T-helper 1 cell treated with Interleukin-12 subunit alpha and Interleukin-12 subunit beta and Interleukin-4 antibody, amounts not matched to agents 30 μg/mL and 1 μg/mL, for 36 hours (primary cell): ENCODE measurements at regions not wholly inside any gene's neighbourhood (a gene's known extent, or its start where the extent isn't known, plus 50 kb on each side); places are given as distances from the start of the nearest gene placed in this dataset.

Experiments used
- H3K27ac Mint-ChIP-seq: one replicate; pipeline ENCODE4 v1.8.0; 2021; ENCODE audit warnings: mild to moderate bottlenecking, mixed read lengths
- H3K27me3 Mint-ChIP-seq: one replicate; pipeline ENCODE4 v1.8.0; 2021; ENCODE audit warnings: low read depth, mixed read lengths
- H3K36me3 Mint-ChIP-seq: one replicate; pipeline ENCODE4 v1.8.0; 2021; ENCODE audit warnings: low read depth, mixed read lengths
- H3K4me1 Mint-ChIP-seq: one replicate; pipeline ENCODE4 v1.8.0; 2021; ENCODE audit warnings: low read depth, mixed read lengths
- H3K4me3 Mint-ChIP-seq: one replicate; pipeline ENCODE4 v1.8.0; 2021; ENCODE audit warnings: mild to moderate bottlenecking, moderate library complexity, mixed read lengths
- H3K9me3 Mint-ChIP-seq: one replicate; pipeline ENCODE4 v1.8.0; 2021; ENCODE audit warnings: mixed read lengths

GRCh38 chr2:107278672-107279071 is 392.7 kb upstream of the ST6GAL2 start:
- Mint-ChIP-seq H3K4me3 (no peak overlapping the region), H3K27ac (no peak overlapping the region), H3K4me1 (no peaks in the 10 kb centered on the region), H3K36me3 (no peaks in the 10 kb centered on the region), H3K9me3 (no peaks in the 10 kb centered on the region), H3K27me3 (no peaks in the 10 kb centered on the region)

- Mint-ChIP-seq H3K4me1 (no peaks in the 10 kb centered on the region), H3K27ac (no peak overlapping the region), H3K4me3 (no peak overlapping the region), H3K36me3 (no peaks in the 10 kb centered on the region), H3K27me3 (no peaks in the 10 kb centered on the region), H3K9me3 (no peaks in the 10 kb centered on the region)
Observed at GRCh38 chr2:107281637-107282036, 395.7 kb upstream of the ST6GAL2 start.

- H3K27ac Mint-ChIP-seq, result no peak overlapping the region
- H3K4me1 Mint-ChIP-seq, result no peaks in the 10 kb centered on the region
- H3K9me3 Mint-ChIP-seq, result no peaks in the 10 kb centered on the region
- no peaks in the 10 kb centered on the region for H3K36me3 Mint-ChIP-seq
- H3K27me3 Mint-ChIP-seq, result no peaks in the 10 kb centered on the region
- H3K4me3 Mint-ChIP-seq, result no peak overlapping the region
Observed at GRCh38 chr2:107282135-107282534, 396.2 kb upstream of the ST6GAL2 start.

- H3K4me3 Mint-ChIP-seq, result no peak overlapping the region
- H3K27ac Mint-ChIP-seq, result no peak overlapping the region
- no peaks in the 10 kb centered on the region for H3K36me3 Mint-ChIP-seq
- no peaks in the 10 kb centered on the region for H3K27me3 Mint-ChIP-seq
- H3K9me3 Mint-ChIP-seq, result peaks cover 4% of the 10 kb centered on the region
- H3K4me1 Mint-ChIP-seq, result no peaks in the 10 kb centered on the region
Observed at GRCh38 chr2:107285621-107286299, 399.8 kb upstream of the ST6GAL2 start.

- Mint-ChIP-seq H3K27me3 (no peaks in the 10 kb centered on the region), H3K36me3 (no peaks in the 10 kb centered on the region), H3K4me3 (no peak overlapping the region), H3K9me3 (peaks cover 4% of the 10 kb centered on the region), H3K4me1 (no peaks in the 10 kb centered on the region), H3K27ac (no peak overlapping the region)
Observed at GRCh38 chr2:107290041-107290440, 404.1 kb upstream of the ST6GAL2 start.

- H3K9me3 Mint-ChIP-seq, result peaks cover 4% of the 10 kb centered on the region
- H3K4me3 Mint-ChIP-seq, result no peak overlapping the region
- H3K27me3 Mint-ChIP-seq, result no peaks in the 10 kb centered on the region
- no peaks in the 10 kb centered on the region for H3K4me1 Mint-ChIP-seq
- H3K36me3 Mint-ChIP-seq, result no peaks in the 10 kb centered on the region
- no peak overlapping the region for H3K27ac Mint-ChIP-seq
Observed at GRCh38 chr2:107303964-107304363, 418.0 kb upstream of the ST6GAL2 start.

GRCh38 chr2:107305966-107306365 is 420.0 kb upstream of the ST6GAL2 start:
- Mint-ChIP-seq H3K4me3 (no peak overlapping the region), H3K27me3 (no peaks in the 10 kb centered on the region), H3K9me3 (peaks cover 10% of the 10 kb centered on the region), H3K27ac (no peak overlapping the region), H3K36me3 (no peaks in the 10 kb centered on the region), H3K4me1 (no peaks in the 10 kb centered on the region)

GRCh38 chr2:107306881-107307280 is 420.9 kb upstream of the ST6GAL2 start:
- Mint-ChIP-seq H3K9me3 (peaks cover 10% of the 10 kb centered on the region), H3K4me1 (no peaks in the 10 kb centered on the region), H3K27me3 (no peaks in the 10 kb centered on the region), H3K27ac (no peak overlapping the region), H3K36me3 (no peaks in the 10 kb centered on the region), H3K4me3 (no peak overlapping the region)

GRCh38 chr2:107308835-107309234 is 422.9 kb upstream of the ST6GAL2 start:
- Mint-ChIP-seq H3K27ac (no peak overlapping the region), H3K4me3 (no peak overlapping the region), H3K27me3 (no peaks in the 10 kb centered on the region), H3K4me1 (no peaks in the 10 kb centered on the region), H3K36me3 (no peaks in the 10 kb centered on the region), H3K9me3 (peaks cover 12% of the 10 kb centered on the region)

- no peaks in the 10 kb centered on the region for H3K4me1 Mint-ChIP-seq
- H3K36me3 Mint-ChIP-seq, result no peaks in the 10 kb centered on the region
- no peak overlapping the region for H3K4me3 Mint-ChIP-seq
- H3K27ac Mint-ChIP-seq, result no peak overlapping the region
- H3K27me3 Mint-ChIP-seq, result no peaks in the 10 kb centered on the region
- H3K9me3 Mint-ChIP-seq, result peaks cover 17% of the 10 kb centered on the region
Observed at GRCh38 chr2:107312240-107312639, 426.3 kb upstream of the ST6GAL2 start.

- H3K27me3 Mint-ChIP-seq, result no peaks in the 10 kb centered on the region
- H3K9me3 Mint-ChIP-seq, result peaks cover 17% of the 10 kb centered on the region
- H3K36me3 Mint-ChIP-seq, result no peaks in the 10 kb centered on the region
- no peak overlapping the region for H3K27ac Mint-ChIP-seq
- H3K4me3 Mint-ChIP-seq, result no peak overlapping the region
- no peaks in the 10 kb centered on the region for H3K4me1 Mint-ChIP-seq
Observed at GRCh38 chr2:107313316-107313715, 427.3 kb upstream of the ST6GAL2 start.

- Mint-ChIP-seq H3K27ac (no peak overlapping the region), H3K36me3 (no peaks in the 10 kb centered on the region), H3K4me3 (no peak overlapping the region)
Observed at GRCh38 chr2:107320881-107321280, 434.9 kb upstream of the ST6GAL2 start.

GRCh38 chr2:107322416-107322815 is 436.4 kb upstream of the ST6GAL2 start:
- H3K27ac Mint-ChIP-seq, result no peak overlapping the region
- no peak overlapping the region for H3K4me3 Mint-ChIP-seq
- no peaks in the 10 kb centered on the region for H3K4me1 Mint-ChIP-seq
- peaks cover 11% of the 10 kb centered on the region for H3K9me3 Mint-ChIP-seq
- H3K36me3 Mint-ChIP-seq, result no peaks in the 10 kb centered on the region
- H3K27me3 Mint-ChIP-seq, result no peaks in the 10 kb centered on the region

More at GRCh38 chr2:107320881-107321280, 434.9 kb upstream of the ST6GAL2 start:
- peaks cover 4% of the 10 kb centered on the region for H3K9me3 Mint-ChIP-seq
- no peaks in the 10 kb centered on the region for H3K4me1 Mint-ChIP-seq
- H3K27me3 Mint-ChIP-seq, result no peaks in the 10 kb centered on the region

- no peak overlapping the region for H3K27ac Mint-ChIP-seq
- no peak overlapping the region for H3K4me3 Mint-ChIP-seq
- peaks cover 18% of the 10 kb centered on the region for H3K9me3 Mint-ChIP-seq
- no peaks in the 10 kb centered on the region for H3K4me1 Mint-ChIP-seq
- H3K36me3 Mint-ChIP-seq, result no peaks in the 10 kb centered on the region
- no peaks in the 10 kb centered on the region for H3K27me3 Mint-ChIP-seq
Observed at GRCh38 chr2:107323946-107324565, 438.1 kb upstream of the ST6GAL2 start.

GRCh38 chr2:107325981-107326786 is 440.2 kb upstream of the ST6GAL2 start:
- no peak overlapping the region for H3K4me3 Mint-ChIP-seq

More at GRCh38 chr2:107325981-107326786, 440.2 kb upstream of the ST6GAL2 start:
- Mint-ChIP-seq H3K27ac (no peak overlapping the region), H3K36me3 (no peaks in the 10 kb centered on the region), H3K27me3 (no peaks in the 10 kb centered on the region), H3K9me3 (peaks cover 22% of the 10 kb centered on the region), H3K4me1 (no peaks in the 10 kb centered on the region)
